Brain pericyte (primary cell): ENCODE measurements at regions not wholly inside any gene's neighbourhood (a gene's known extent, or its start where the extent isn't known, plus 50 kb on each side); places are given as distances from the start of the nearest gene placed in this dataset.

Experiments
- DNase-seq: peaks from one replicate; pipeline ENCODE4 v3.0.0-alpha.2; 2012; ENCODE audit warnings: low read depth, low spot score

GRCh38 chr20:4303136-4303535, 54.0 kb upstream of the ADRA1D start:
- DNase-seq, result no peak

GRCh38 chr20:4300921-4301320, 51.8 kb upstream of the ADRA1D start:
- DNase-seq, result no peak

- DNase-seq, result no peak
Observed at GRCh38 chr20:4300401-4300800, 51.3 kb upstream of the ADRA1D start.

- DNase-seq, result no peak
Observed at GRCh38 chr20:4299773-4300172, 50.7 kb upstream of the ADRA1D start.

GRCh38 chr20:4299216-4299615, 50.1 kb upstream of the ADRA1D start:
- DNase-seq, result no peak
